ENCODE measurements at regions not wholly inside any gene's neighbourhood (a gene's known extent, or its start where the extent isn't known, plus 50 kb on each side); places are given as distances from the start of the nearest gene placed in this dataset.

GRCh38 chr1:104331763-104332162, 582.1 kb downstream of the AMY1C start:
- TF ChIP-seq CTCF (IDR thresholded peaks at IDR 0.05) (no peak), POLR2A (IDR thresholded peaks at IDR 0.05) (no peak)
